Parathyroid adenoma (tissue), 2 donors: ENCODE measurements at regions not wholly inside any gene's neighbourhood (a gene's known extent, or its start where the extent isn't known, plus 50 kb on each side); places are given as distances from the start of the nearest gene placed in this dataset.
"Not testable (repeated sequence)": the region's sequence is repeated elsewhere in the genome, so short reads cannot be mapped to it uniquely, and the experiment has no call there.

Experiments
- H2AFZ ChIP-seq: fragments of 300-600 bp; sonication (generic); one replicate; pipeline ENCODE4 v1.7.0; 2017; ENCODE audit warnings: antibody characterized with exemption, mild to moderate bottlenecking
- H3K27ac ChIP-seq: fragments of 300-600 bp; sonication (generic); one replicate; pipeline ENCODE4 v1.7.0; 2017
- H3K27me3 ChIP-seq: fragments of 300-600 bp; sonication (generic); one replicate; pipeline ENCODE4 v1.7.0; 2017; ENCODE audit warnings: low read length; ENCODE audit not compliant: control insufficient read depth, insufficient read depth
- H3K36me3 ChIP-seq: fragments of 300-600 bp; sonication (generic); one replicate; pipeline ENCODE4 v1.7.0; 2017; ENCODE audit warnings: low read length; ENCODE audit not compliant: control insufficient read depth, insufficient read depth
- H3K4me1 ChIP-seq: fragments of 300-600 bp; sonication (generic); one replicate; pipeline ENCODE4 v1.7.0; 2017; ENCODE audit warnings: control low read depth
- H3K4me2 ChIP-seq: fragments of 300-600 bp; sonication (generic); one replicate; pipeline ENCODE4 v1.7.0; 2017; ENCODE audit warnings: low read length
- H3K4me3 ChIP-seq: fragments of 300-600 bp; sonication (generic); one replicate; pipeline ENCODE4 v1.7.0; 2017; ENCODE audit warnings: low read depth, low read length
- H3K79me2 ChIP-seq: fragments of 300-600 bp; sonication (generic); one replicate; pipeline ENCODE4 v1.7.0; 2017; ENCODE audit warnings: control low read depth
- H3K9ac ChIP-seq: fragments of 300-600 bp; sonication (generic); one replicate; pipeline ENCODE4 v1.7.0; 2017; ENCODE audit warnings: mild to moderate bottlenecking
- H3K9me3 ChIP-seq: fragments of 300-600 bp; sonication (generic); one replicate; pipeline ENCODE4 v1.7.0; 2017; ENCODE audit warnings: low read length; ENCODE audit not compliant: control insufficient read depth
- TF ChIP-seq, protein P1 (sequence below): fragments of 300-600 bp; sonication (generic); IDR thresholded peaks from one replicate; pipeline ENCODE4 v1.7.0; 2017; ENCODE audit warnings: antibody characterized with exemption, mild to moderate bottlenecking
- donor health status: primary hyperparathyroidism.

DNA sequence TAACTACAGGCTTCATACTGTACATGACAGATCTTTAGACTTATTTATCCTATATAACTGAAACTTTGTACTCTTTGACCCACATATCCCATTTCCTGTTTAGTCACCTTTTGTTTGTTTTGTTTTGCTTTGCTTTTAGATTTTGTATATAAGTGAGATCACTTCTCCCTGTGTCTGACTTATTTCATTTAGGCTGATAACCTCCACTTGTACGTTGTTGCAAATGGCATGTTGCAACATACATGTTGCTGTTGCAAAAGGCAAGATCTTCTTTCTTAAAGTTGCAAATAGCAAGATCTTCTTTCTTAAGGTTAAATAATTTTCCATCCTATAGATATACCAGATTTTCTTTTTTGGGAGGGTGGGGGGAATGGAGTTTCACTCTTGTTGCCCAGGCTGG is 341.5 kb downstream of the OTUD1 start:
- H3K4me1 ChIP-seq, result no peaks in the 10 kb centered on the region
- H3K27me3 ChIP-seq, result no peaks in the 10 kb centered on the region
- H3K27ac ChIP-seq, result no peak overlapping the region
- no peaks in the 10 kb centered on the region for H3K9me3 ChIP-seq
- TF ChIP-seq, protein P1, sequence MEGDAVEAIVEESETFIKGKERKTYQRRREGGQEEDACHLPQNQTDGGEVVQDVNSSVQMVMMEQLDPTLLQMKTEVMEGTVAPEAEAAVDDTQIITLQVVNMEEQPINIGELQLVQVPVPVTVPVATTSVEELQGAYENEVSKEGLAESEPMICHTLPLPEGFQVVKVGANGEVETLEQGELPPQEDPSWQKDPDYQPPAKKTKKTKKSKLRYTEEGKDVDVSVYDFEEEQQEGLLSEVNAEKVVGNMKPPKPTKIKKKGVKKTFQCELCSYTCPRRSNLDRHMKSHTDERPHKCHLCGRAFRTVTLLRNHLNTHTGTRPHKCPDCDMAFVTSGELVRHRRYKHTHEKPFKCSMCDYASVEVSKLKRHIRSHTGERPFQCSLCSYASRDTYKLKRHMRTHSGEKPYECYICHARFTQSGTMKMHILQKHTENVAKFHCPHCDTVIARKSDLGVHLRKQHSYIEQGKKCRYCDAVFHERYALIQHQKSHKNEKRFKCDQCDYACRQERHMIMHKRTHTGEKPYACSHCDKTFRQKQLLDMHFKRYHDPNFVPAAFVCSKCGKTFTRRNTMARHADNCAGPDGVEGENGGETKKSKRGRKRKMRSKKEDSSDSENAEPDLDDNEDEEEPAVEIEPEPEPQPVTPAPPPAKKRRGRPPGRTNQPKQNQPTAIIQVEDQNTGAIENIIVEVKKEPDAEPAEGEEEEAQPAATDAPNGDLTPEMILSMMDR, result no peak
- H2AFZ ChIP-seq, result no peak overlapping the region
- H3K4me3 ChIP-seq, result no peak overlapping the region
- H3K36me3 ChIP-seq, result no peaks in the 10 kb centered on the region
- H3K9ac ChIP-seq, result no peak overlapping the region
- no peak overlapping the region for H3K4me2 ChIP-seq
- no peaks in the 10 kb centered on the region for H3K79me2 ChIP-seq

DNA sequence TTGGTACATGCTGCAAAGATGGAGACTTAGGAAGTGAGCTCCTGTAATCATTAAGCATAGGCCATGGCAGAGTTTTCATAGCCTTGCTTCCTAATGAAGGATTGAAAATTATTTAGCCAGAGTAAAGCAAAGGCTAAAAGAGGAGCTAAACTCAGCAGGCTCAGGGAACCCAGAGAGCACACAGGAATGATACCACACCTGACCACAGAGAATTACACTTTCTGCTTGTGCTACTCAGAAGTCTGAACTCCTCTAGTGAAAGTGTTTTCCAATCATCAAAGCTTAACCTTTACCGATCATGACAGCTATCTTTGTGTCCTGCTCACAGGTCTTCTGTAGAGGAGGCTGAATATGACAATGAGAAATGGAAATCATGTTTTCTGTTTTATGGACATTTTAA is 347.7 kb downstream of the OTUD1 start:
- no peaks in the 10 kb centered on the region for H3K9me3 ChIP-seq
- H3K27me3 ChIP-seq, result no peaks in the 10 kb centered on the region
- no peak overlapping the region for H3K4me3 ChIP-seq
- H2AFZ ChIP-seq, result no peak overlapping the region
- no peaks in the 10 kb centered on the region for H3K79me2 ChIP-seq
- no peak overlapping the region for H3K9ac ChIP-seq
- H3K4me2 ChIP-seq, result no peak overlapping the region
- no peaks in the 10 kb centered on the region for H3K36me3 ChIP-seq
- no peaks in the 10 kb centered on the region for H3K4me1 ChIP-seq
- TF ChIP-seq, protein P1, result no peak
- no peak overlapping the region for H3K27ac ChIP-seq

DNA sequence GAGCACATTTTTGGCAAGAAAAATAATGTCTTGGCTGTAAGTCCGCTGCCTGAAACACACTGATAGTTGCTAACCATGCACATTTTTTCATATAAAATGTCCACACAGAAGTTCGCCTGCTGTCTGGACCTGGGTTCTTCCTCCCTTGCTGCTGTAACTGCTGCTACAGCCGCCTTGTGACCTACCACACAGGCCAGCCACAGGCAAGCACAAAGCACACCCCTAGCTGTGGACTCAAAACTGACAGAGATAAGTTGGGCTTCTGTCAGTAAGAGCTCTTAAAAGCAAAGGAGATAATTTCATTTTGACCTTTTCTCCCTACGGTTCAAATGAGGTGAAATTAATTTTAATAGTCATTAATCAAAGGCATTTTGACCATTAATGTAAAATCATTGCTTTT is 354.7 kb downstream of the OTUD1 start:
- H3K4me3 ChIP-seq, result no peak overlapping the region
- no peaks in the 10 kb centered on the region for H3K9me3 ChIP-seq
- no peaks in the 10 kb centered on the region for H3K79me2 ChIP-seq
- H3K4me1 ChIP-seq, result no peaks in the 10 kb centered on the region
- no peaks in the 10 kb centered on the region for H3K36me3 ChIP-seq
- H3K27ac ChIP-seq, result no peak overlapping the region
- H3K27me3 ChIP-seq, result no peaks in the 10 kb centered on the region
- H3K9ac ChIP-seq, result no peak overlapping the region
- no peak overlapping the region for H2AFZ ChIP-seq
- TF ChIP-seq, protein P1, result no peak
- no peak overlapping the region for H3K4me2 ChIP-seq

DNA sequence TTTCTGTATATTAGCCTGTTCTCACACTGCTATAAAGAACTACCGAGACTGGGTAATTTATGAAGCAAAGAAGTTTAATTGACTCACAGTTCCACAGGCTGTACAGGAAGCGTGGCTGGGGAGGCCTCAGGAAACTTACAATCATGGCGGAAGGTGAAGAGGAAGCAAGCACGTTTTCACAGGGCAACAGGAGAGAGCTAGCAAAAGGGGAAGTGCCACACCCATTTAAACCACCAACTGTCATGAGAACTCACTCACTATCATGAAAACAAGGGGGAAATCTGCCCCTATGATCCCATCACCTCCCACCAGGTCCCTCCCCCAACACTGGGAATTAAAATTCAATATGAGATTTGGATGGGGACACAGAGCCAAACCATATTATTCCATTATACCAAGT is 358.6 kb downstream of the OTUD1 start:
- not testable (repeated sequence) for H3K27ac ChIP-seq, H3K4me3 ChIP-seq, H3K4me2 ChIP-seq, H3K9ac ChIP-seq, H3K9me3 ChIP-seq, H2AFZ ChIP-seq, H3K27me3 ChIP-seq, H3K4me1 ChIP-seq, H3K36me3 ChIP-seq, H3K79me2 ChIP-seq

DNA sequence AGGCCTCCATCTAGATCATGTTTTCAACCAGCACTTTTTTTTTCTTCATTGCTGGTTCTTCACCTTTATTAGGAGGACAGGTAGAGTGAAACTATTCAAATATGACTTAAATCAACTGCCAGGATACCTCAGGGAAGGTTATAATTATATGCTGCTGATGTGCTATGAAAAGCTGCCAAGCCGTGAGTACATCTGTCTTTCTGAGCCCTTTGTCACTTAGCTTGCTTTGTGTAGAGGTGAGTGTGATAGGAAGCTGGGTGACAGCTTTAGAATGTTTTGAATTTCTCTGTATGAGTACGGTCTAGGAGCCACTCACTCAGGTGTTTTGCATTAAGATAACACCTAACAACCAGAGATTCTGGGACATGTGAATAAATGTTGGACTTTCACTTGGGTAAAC is 365.2 kb downstream of the OTUD1 start:
- Histone ChIP-seq H3K4me1 (no peaks in the 10 kb centered on the region), H3K27ac (no peak overlapping the region), H3K9me3 (no peaks in the 10 kb centered on the region), H3K27me3 (no peaks in the 10 kb centered on the region), H2AFZ (no peak overlapping the region), H3K9ac (no peak overlapping the region), H3K36me3 (no peaks in the 10 kb centered on the region), H3K79me2 (no peaks in the 10 kb centered on the region), H3K4me2 (no peak overlapping the region), H3K4me3 (no peak overlapping the region)
- TF ChIP-seq, protein P1, result no peak
